ENCODE measurements at regions not wholly inside any gene's neighbourhood (a gene's known extent, or its start where the extent isn't known, plus 50 kb on each side); places are given as distances from the start of the nearest gene placed in this dataset.

- H3K36me3 ChIP-seq (ENCODE audit: insufficient read depth): no peaks in the 10 kb centered on the region
- TF ChIP-seq EZH2phosphoT487 (IDR thresholded peaks at IDR 0.05; ENCODE audit: unreplicated experiment): no peak
- TF ChIP-seq ZNF114 (CRISPR knock-in tag; IDR thresholded peaks at IDR 0.05): no peak
- TF ChIP-seq JUNB (IDR thresholded peaks at IDR 0.05; ENCODE audit: unreplicated experiment): no peak
- no peak for TF ChIP-seq ETS1 (IDR thresholded peaks at IDR 0.05)
- no peak for TF ChIP-seq REST (IDR thresholded peaks at IDR 0.05; ENCODE audit: unreplicated experiment)
- no peak for TF ChIP-seq STAT1 (IDR thresholded peaks at IDR 0.05; ENCODE audit: unreplicated experiment)
- TF ChIP-seq CTCF (conservative IDR thresholded peaks at IDR 0.05; ENCODE audit: low read depth in 2 of 2): no peak
- no peaks in the 10 kb centered on the region; the same call in 2 of the 3 replicates for H3K9me3 Mint-ChIP-seq
- H3F3A ChIP-seq (replicated peaks; ENCODE audit: low read depth): no peaks in the 10 kb centered on the region
- DNase-seq (ENCODE audit: low spot score) (no peak), ATAC-seq (peak; percentile 45; the same call in 2 of the 3 replicates)
- H3K4me3 ChIP-seq: no peak overlapping the region
- peaks cover 4% of the 10 kb centered on the region; the same call in 1 of the 2 replicates for H4K20me1 ChIP-seq (replicated peaks; ENCODE audit: insufficient read depth)
- no peaks in the 10 kb centered on the region for H3K27me3 Mint-ChIP-seq (ENCODE audit: insufficient read depth, low read depth, poor library complexity)
- H3K27ac Mint-ChIP-seq: no peak overlapping the region
- H3K9me2 ChIP-seq (ENCODE audit: insufficient read depth): peaks cover 6% of the 10 kb centered on the region
- H3K79me2 ChIP-seq (replicated peaks; ENCODE audit: insufficient read depth): no peaks in the 10 kb centered on the region
- H3K4me1 Mint-ChIP-seq: peaks cover 5% of the 10 kb centered on the region; the same call in 1 of the 3 replicates
- no peaks in the 10 kb centered on the region for H3K27me3 ChIP-seq (ENCODE audit: insufficient read depth)
- H3K27ac ChIP-seq (ENCODE audit: low read depth): peak overlapping the region; percentile 28; the same call in 1 of the 2 replicates
- no peak overlapping the region for H3K4me2 ChIP-seq
- H3K4me1 ChIP-seq (ENCODE audit: insufficient read depth): no peaks in the 10 kb centered on the region
- no peak overlapping the region for H3K4me3 Mint-ChIP-seq
- H2AFZ ChIP-seq: no peak overlapping the region
- H3K36me3 Mint-ChIP-seq (ENCODE audit: low read depth): no peaks in the 10 kb centered on the region
These were observed 183.1 kb upstream of the FBXO33 start for GRCh38 chr14:39615352-39615751.

- H3K36me3 Mint-ChIP-seq (ENCODE audit: low read depth): no peaks in the 10 kb centered on the region
- ATAC-seq (no peak), DNase-seq (ENCODE audit: low spot score) (no peak)
- Histone ChIP-seq H3K9me2 (ENCODE audit: insufficient read depth) (peaks cover 6% of the 10 kb centered on the region), H3K4me2 (no peak overlapping the region), H3K36me3 (ENCODE audit: insufficient read depth) (no peaks in the 10 kb centered on the region), H4K20me1 (replicated peaks; ENCODE audit: insufficient read depth) (peaks cover 4% of the 10 kb centered on the region; the same call in 1 of the 2 replicates), H3K4me1 (ENCODE audit: insufficient read depth) (no peaks in the 10 kb centered on the region), H2AFZ (no peak overlapping the region), H3K4me3 (no peak overlapping the region), H3K79me2 (replicated peaks; ENCODE audit: insufficient read depth) (no peaks in the 10 kb centered on the region), H3F3A (replicated peaks; ENCODE audit: low read depth) (no peaks in the 10 kb centered on the region), H3K27me3 (ENCODE audit: insufficient read depth) (no peaks in the 10 kb centered on the region), H3K27ac (ENCODE audit: low read depth) (no peak overlapping the region)
- H3K27me3 Mint-ChIP-seq (ENCODE audit: insufficient read depth, low read depth, poor library complexity): no peaks in the 10 kb centered on the region
- no peak overlapping the region for H3K27ac Mint-ChIP-seq
- H3K4me1 Mint-ChIP-seq: peaks cover 5% of the 10 kb centered on the region; the same call in 1 of the 3 replicates
- H3K4me3 Mint-ChIP-seq: no peak overlapping the region
- no peaks in the 10 kb centered on the region; the same call in 2 of the 3 replicates for H3K9me3 Mint-ChIP-seq
- no peak for TF ChIP-seq JUNB (IDR thresholded peaks at IDR 0.05; ENCODE audit: unreplicated experiment)
- no peak for TF ChIP-seq EZH2phosphoT487 (IDR thresholded peaks at IDR 0.05; ENCODE audit: unreplicated experiment)
- TF ChIP-seq STAT1 (IDR thresholded peaks at IDR 0.05; ENCODE audit: unreplicated experiment): no peak
- no peak for TF ChIP-seq REST (IDR thresholded peaks at IDR 0.05; ENCODE audit: unreplicated experiment)
- no peak for TF ChIP-seq ZNF331 (CRISPR knock-in tag; IDR thresholded peaks at IDR 0.05; ENCODE audit: low read depth)
- no peak for TF ChIP-seq ZNF114 (CRISPR knock-in tag; IDR thresholded peaks at IDR 0.05)
- TF ChIP-seq CTCF (conservative IDR thresholded peaks at IDR 0.05; ENCODE audit: low read depth in 2 of 2): no peak
These were observed 182.2 kb upstream of the FBXO33 start for GRCh38 chr14:39614297-39614923.

Data from GM23338 (cell line).